ENCODE measurements at regions not wholly inside any gene's neighbourhood (a gene's known extent, or its start where the extent isn't known, plus 50 kb on each side); places are given as distances from the start of the nearest gene placed in this dataset.
"Not testable (repeated sequence)": the region's sequence is repeated elsewhere in the genome, so short reads cannot be mapped to it uniquely, and the experiment has no call there.

DNA sequence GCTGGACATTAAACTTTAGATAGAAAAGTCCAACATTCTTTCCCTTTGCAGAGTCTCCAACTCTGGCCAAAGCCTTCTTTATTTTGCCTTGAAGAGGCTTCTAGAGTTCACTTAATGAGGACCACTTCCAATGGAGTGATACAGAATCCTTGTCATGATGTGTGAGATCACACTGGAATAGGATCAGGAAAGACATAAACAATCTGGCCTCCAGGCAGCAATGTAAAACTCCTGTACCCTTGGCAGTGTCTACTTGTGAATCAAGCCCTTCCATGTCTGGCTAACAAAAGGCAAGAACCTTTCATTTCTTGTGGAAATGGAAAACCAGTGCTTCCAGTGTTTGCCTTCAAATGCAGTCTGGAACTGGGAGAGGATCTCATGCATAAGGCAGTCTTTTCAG lies 56.5 kb upstream of the FIBIN start:
- H2AFZ ChIP-seq (ENCODE audit: low read length), result no peak overlapping the region
- no peak overlapping the region for H3K14ac ChIP-seq (ENCODE audit: insufficient read depth, low read length)
- no peak overlapping the region for H3K56ac ChIP-seq (ENCODE audit: insufficient read length, low read depth, low read length)
- Mint-ChIP-seq H3K4me3 (no peak overlapping the region), H3K9me3 (peaks cover 0 to 2% of the 10 kb centered on the region in 2 experiments; a peak in 1 of 5 replicates), H3K27me3 (ENCODE audit: low read depth) (peaks cover 3% of the 10 kb centered on the region), H3K27ac (no peak overlapping the region), H3K36me3 (ENCODE audit: insufficient read depth in 1 of 3, low read depth in 3 of 3) (peaks cover 0 to 5% (median 0%) of the 10 kb centered on the region in 3 experiments; a peak in 2 of 7 replicates), H3K4me1 (peaks cover 13 to 22% of the 10 kb centered on the region in 2 experiments)
- H3K9ac ChIP-seq (ENCODE audit: extremely low read depth, insufficient read length, low read length), result no peak overlapping the region
- H4K20me1 ChIP-seq (ENCODE audit: control insufficient read depth, insufficient read depth, insufficient read length), result no peaks in the 10 kb centered on the region
- H2BK15ac ChIP-seq (ENCODE audit: low read depth, low read length), result no peak overlapping the region
- H3K4me2 ChIP-seq (ENCODE audit: insufficient read depth, insufficient read length, low read length), result no peak overlapping the region
- TF ChIP-seq, protein P1, sequence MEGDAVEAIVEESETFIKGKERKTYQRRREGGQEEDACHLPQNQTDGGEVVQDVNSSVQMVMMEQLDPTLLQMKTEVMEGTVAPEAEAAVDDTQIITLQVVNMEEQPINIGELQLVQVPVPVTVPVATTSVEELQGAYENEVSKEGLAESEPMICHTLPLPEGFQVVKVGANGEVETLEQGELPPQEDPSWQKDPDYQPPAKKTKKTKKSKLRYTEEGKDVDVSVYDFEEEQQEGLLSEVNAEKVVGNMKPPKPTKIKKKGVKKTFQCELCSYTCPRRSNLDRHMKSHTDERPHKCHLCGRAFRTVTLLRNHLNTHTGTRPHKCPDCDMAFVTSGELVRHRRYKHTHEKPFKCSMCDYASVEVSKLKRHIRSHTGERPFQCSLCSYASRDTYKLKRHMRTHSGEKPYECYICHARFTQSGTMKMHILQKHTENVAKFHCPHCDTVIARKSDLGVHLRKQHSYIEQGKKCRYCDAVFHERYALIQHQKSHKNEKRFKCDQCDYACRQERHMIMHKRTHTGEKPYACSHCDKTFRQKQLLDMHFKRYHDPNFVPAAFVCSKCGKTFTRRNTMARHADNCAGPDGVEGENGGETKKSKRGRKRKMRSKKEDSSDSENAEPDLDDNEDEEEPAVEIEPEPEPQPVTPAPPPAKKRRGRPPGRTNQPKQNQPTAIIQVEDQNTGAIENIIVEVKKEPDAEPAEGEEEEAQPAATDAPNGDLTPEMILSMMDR (conservative IDR thresholded peaks at IDR 0.05), result no peak
- no peaks in the 10 kb centered on the region for H3K9me3 ChIP-seq (ENCODE audit: control insufficient read depth, low read depth, low read length)
- no peak overlapping the region for H3K4ac ChIP-seq (ENCODE audit: low read depth, low read length)
- DNase-seq, result no peak
- H2AK5ac ChIP-seq (ENCODE audit: insufficient read length, low read length), result no peak overlapping the region
- no peak overlapping the region for H2BK20ac ChIP-seq (ENCODE audit: low read depth, low read length, poor library complexity, severe bottlenecking)
- no peaks in the 10 kb centered on the region for H3K23me2 ChIP-seq (ENCODE audit: insufficient read length, low read depth, low read length, poor library complexity, severe bottlenecking)
- no peak overlapping the region for H3K27ac ChIP-seq (ENCODE audit: insufficient read length, low read depth, low read length)
- H2BK120ac ChIP-seq (ENCODE audit: low read depth, low read length, poor library complexity, severe bottlenecking), result no peak overlapping the region
- no peak overlapping the region for H4K5ac ChIP-seq (ENCODE audit: insufficient read length, low read depth, low read length)
- H2BK12ac ChIP-seq (ENCODE audit: insufficient read length, low read depth, low read length), result no peak overlapping the region
- H3K4me1 ChIP-seq (ENCODE audit: insufficient read depth, low read length), result no peaks in the 10 kb centered on the region
- no peaks in the 10 kb centered on the region for H3K79me1 ChIP-seq (ENCODE audit: insufficient read depth, low read depth, low read length, poor library complexity, severe bottlenecking)
- H2BK5ac ChIP-seq (ENCODE audit: insufficient read length, low read length), result no peak overlapping the region
- H3K27me3 ChIP-seq (ENCODE audit: insufficient read depth, low read length), result no peaks in the 10 kb centered on the region
- no peaks in the 10 kb centered on the region for H3K79me2 ChIP-seq (ENCODE audit: insufficient read depth, low read length)
- H4K8ac ChIP-seq (replicated peaks; ENCODE audit: insufficient read length, low read depth, low read length), result no peak overlapping the region
- H4K91ac ChIP-seq (ENCODE audit: insufficient read length, low read depth, low read length), result no peak overlapping the region
- no peak overlapping the region for H3T11ph ChIP-seq (ENCODE audit: low read length)
- no peak overlapping the region for H3K23ac ChIP-seq (ENCODE audit: insufficient read length, low read depth, low read length)
- no peak overlapping the region for H3K18ac ChIP-seq (ENCODE audit: insufficient read length, low read depth, low read length)

DNA sequence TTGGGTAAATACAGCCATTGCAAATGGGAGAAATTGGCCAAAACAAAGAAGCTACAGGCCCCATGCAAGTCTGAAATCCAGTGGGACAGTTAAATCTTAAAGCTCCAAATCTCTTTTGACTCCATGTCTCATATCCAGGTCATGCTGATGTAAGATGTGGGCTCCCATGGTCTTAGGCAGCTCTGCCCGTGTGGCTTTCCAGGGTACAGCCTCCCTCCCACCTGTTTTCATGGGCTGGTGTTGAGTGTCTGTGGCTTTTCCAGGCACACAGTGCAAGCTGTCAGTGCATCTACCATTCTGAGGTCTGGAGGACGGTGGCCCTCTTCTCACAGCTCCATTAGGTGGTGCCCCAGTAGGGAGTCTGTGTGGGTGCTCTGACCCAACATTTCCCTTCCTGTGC lies 53.4 kb upstream of the FIBIN start:
- H4K5ac ChIP-seq (ENCODE audit: insufficient read length, low read depth, low read length); H3K4me1 ChIP-seq (ENCODE audit: insufficient read depth, low read length); H4K8ac ChIP-seq (replicated peaks; ENCODE audit: insufficient read length, low read depth, low read length); H4K91ac ChIP-seq (ENCODE audit: insufficient read length, low read depth, low read length); H4K20me1 ChIP-seq (ENCODE audit: control insufficient read depth, insufficient read depth, insufficient read length); H3K4ac ChIP-seq (ENCODE audit: low read depth, low read length); H3K9ac ChIP-seq (ENCODE audit: extremely low read depth, insufficient read length, low read length); H2BK5ac ChIP-seq (ENCODE audit: insufficient read length, low read length); H2BK20ac ChIP-seq (ENCODE audit: low read depth, low read length, poor library complexity, severe bottlenecking); DNase-seq; H3K27ac Mint-ChIP-seq; H3K27ac ChIP-seq (ENCODE audit: insufficient read length, low read depth, low read length); H2BK120ac ChIP-seq (ENCODE audit: low read depth, low read length, poor library complexity, severe bottlenecking); H3K23me2 ChIP-seq (ENCODE audit: insufficient read length, low read depth, low read length, poor library complexity, severe bottlenecking); H2AK5ac ChIP-seq (ENCODE audit: insufficient read length, low read length); H3K36me3 Mint-ChIP-seq (ENCODE audit: insufficient read depth in 1 of 3, low read depth in 3 of 3); H3K23ac ChIP-seq (ENCODE audit: insufficient read length, low read depth, low read length); H3K27me3 Mint-ChIP-seq (ENCODE audit: low read depth); H3K9me3 ChIP-seq (ENCODE audit: control insufficient read depth, low read depth, low read length); H3K4me3 Mint-ChIP-seq; H2BK15ac ChIP-seq (ENCODE audit: low read depth, low read length); H3T11ph ChIP-seq (ENCODE audit: low read length); H2BK12ac ChIP-seq (ENCODE audit: insufficient read length, low read depth, low read length); H3K79me1 ChIP-seq (ENCODE audit: insufficient read depth, low read depth, low read length, poor library complexity, severe bottlenecking); H3K18ac ChIP-seq (ENCODE audit: insufficient read length, low read depth, low read length); H3K14ac ChIP-seq (ENCODE audit: insufficient read depth, low read length); H3K4me2 ChIP-seq (ENCODE audit: insufficient read depth, insufficient read length, low read length); H3K56ac ChIP-seq (ENCODE audit: insufficient read length, low read depth, low read length); H2AFZ ChIP-seq (ENCODE audit: low read length); H3K27me3 ChIP-seq (ENCODE audit: insufficient read depth, low read length); H3K9me3 Mint-ChIP-seq; H3K79me2 ChIP-seq (ENCODE audit: insufficient read depth, low read length): not testable (repeated sequence)
- no CpG with 5 or more reads among the region's 2 CpGs for WGBS (ENCODE audit: extremely low coverage, insufficient read length, low lambda C conversion rate)
- H3K4me1 Mint-ChIP-seq, result peaks cover 13 to 18% of the 10 kb centered on the region in 2 experiments
